HEK293 (cell line): ENCODE measurements at regions not wholly inside any gene's neighbourhood (a gene's known extent, or its start where the extent isn't known, plus 50 kb on each side); places are given as distances from the start of the nearest gene placed in this dataset.

Source experiments
- GLIS1 ChIP-seq: fragments of 450-650 bp; formaldehyde crosslinking; IDR thresholded peaks from 2 replicates; pipeline ENCODE4 v1.5.1; 2016; ENCODE audit warnings: missing biosample characterization, missing genetic modification characterization
- HOXC10 ChIP-seq: sonication (generic); formaldehyde crosslinking; IDR thresholded peaks from 2 replicates; pipeline ENCODE4 v1.8.1; 2023; ENCODE audit warnings: mild to moderate bottlenecking, missing genetic modification reagents
- IKZF3 ChIP-seq: fragments of 450-650 bp; IDR thresholded peaks from 2 replicates; pipeline ENCODE4 v1.5.0; 2018; ENCODE audit warnings: missing biosample characterization, mild to moderate bottlenecking, missing genetic modification characterization, moderate library complexity
- PBX3 ChIP-seq: sonication (generic); formaldehyde crosslinking; IDR thresholded peaks from 2 replicates; pipeline ENCODE4 v1.8.1; 2022; ENCODE audit warnings: mild to moderate bottlenecking, moderate library complexity, missing genetic modification reagents
- PRDM10 ChIP-seq: fragments of 450-650 bp; formaldehyde crosslinking; IDR thresholded peaks from 2 replicates; pipeline ENCODE4 v1.5.1; 2016; ENCODE audit warnings: missing biosample characterization, missing genetic modification characterization
- PRDM6 ChIP-seq: fragments of 450-650 bp; formaldehyde crosslinking; IDR thresholded peaks from 2 replicates; pipeline ENCODE4 v1.5.1; 2017; ENCODE audit warnings: missing biosample characterization, missing genetic modification characterization
- SCRT2 ChIP-seq: fragments of 450-650 bp; formaldehyde crosslinking; IDR thresholded peaks from 2 replicates; pipeline ENCODE4 v1.5.1; 2016; ENCODE audit warnings: missing biosample characterization, missing genetic modification characterization
- TCF7L2 ChIP-seq: IDR thresholded peaks from 2 replicates; pipeline ENCODE4 v1.6.1; 2011; ENCODE audit warnings: low read depth, mild to moderate bottlenecking, inconsistent platforms, low read length, moderate library complexity, borderline replicate concordance
- YY2 ChIP-seq: fragments of 450-650 bp; formaldehyde crosslinking; IDR thresholded peaks from 2 replicates; pipeline ENCODE4 v1.5.1; 2016; ENCODE audit warnings: missing biosample characterization, missing genetic modification characterization
- ZBTB17 ChIP-seq: fragments of 450-650 bp; formaldehyde crosslinking; IDR thresholded peaks from 2 replicates; pipeline ENCODE4 v1.5.1; 2016; ENCODE audit warnings: missing biosample characterization, missing genetic modification characterization
- ZFP69B ChIP-seq: fragments of 450-650 bp; formaldehyde crosslinking; IDR thresholded peaks from 2 replicates; pipeline ENCODE4 v1.5.1; 2016; ENCODE audit warnings: missing biosample characterization, missing genetic modification characterization
- ZIC2 ChIP-seq: fragments of 450-650 bp; formaldehyde crosslinking; IDR thresholded peaks from 2 replicates; pipeline ENCODE4 v1.5.1; 2016; ENCODE audit warnings: missing biosample characterization, missing genetic modification characterization
- ZNF121 ChIP-seq: fragments of 450-650 bp; formaldehyde crosslinking; IDR thresholded peaks from 2 replicates; pipeline ENCODE4 v1.5.1; 2016; ENCODE audit warnings: missing biosample characterization, missing genetic modification characterization
- ZNF18 ChIP-seq: fragments of 450-650 bp; formaldehyde crosslinking; IDR thresholded peaks from 2 replicates; pipeline ENCODE4 v1.5.1; 2016; ENCODE audit warnings: missing biosample characterization, missing genetic modification characterization
- ZNF184 ChIP-seq: fragments of 450-650 bp; IDR thresholded peaks from 2 replicates; pipeline ENCODE4 v1.5.1; 2018; ENCODE audit warnings: missing biosample characterization, mild to moderate bottlenecking, missing genetic modification characterization
- ZNF214 ChIP-seq: fragments of 450-650 bp; formaldehyde crosslinking; IDR thresholded peaks from 2 replicates; pipeline ENCODE4 v1.5.1; 2017; ENCODE audit warnings: missing biosample characterization, mild to moderate bottlenecking, missing genetic modification characterization, borderline replicate concordance
- ZNF23 ChIP-seq: fragments of 450-650 bp; formaldehyde crosslinking; IDR thresholded peaks from 2 replicates; pipeline ENCODE4 v1.5.1; 2016; ENCODE audit warnings: missing biosample characterization, missing genetic modification characterization, borderline replicate concordance
- ZNF248 ChIP-seq: fragments of 450-650 bp; formaldehyde crosslinking; IDR thresholded peaks from 2 replicates; pipeline ENCODE4 v1.5.1; 2017; ENCODE audit warnings: missing biosample characterization, missing genetic modification characterization
- ZNF266 ChIP-seq: fragments of 450-650 bp; formaldehyde crosslinking; IDR thresholded peaks from 2 replicates; pipeline ENCODE4 v1.5.1; 2016; ENCODE audit warnings: missing biosample characterization, missing genetic modification characterization, low read depth
- ZNF324 ChIP-seq: fragments of 450-650 bp; formaldehyde crosslinking; IDR thresholded peaks from 2 replicates; pipeline ENCODE4 v1.5.1; 2016; ENCODE audit warnings: missing biosample characterization, missing genetic modification characterization
- ZNF341 ChIP-seq: fragments of 450-650 bp; formaldehyde crosslinking; IDR thresholded peaks from 2 replicates; pipeline ENCODE4; 2016; ENCODE audit warnings: low read depth, missing biosample characterization, missing genetic modification characterization
- ZNF423 ChIP-seq: fragments of 450-650 bp; formaldehyde crosslinking; IDR thresholded peaks from 2 replicates; pipeline ENCODE4 v1.5.1; 2016; ENCODE audit warnings: missing biosample characterization, missing genetic modification characterization
- ZNF433 ChIP-seq: fragments of 450-650 bp; formaldehyde crosslinking; IDR thresholded peaks from 2 replicates; pipeline ENCODE4 v1.5.1; 2016; ENCODE audit warnings: missing biosample characterization, missing genetic modification characterization, low read depth
- ZNF473 ChIP-seq: fragments of 450-650 bp; formaldehyde crosslinking; IDR thresholded peaks from 2 replicates; pipeline ENCODE4 v1.5.1; 2017; ENCODE audit warnings: missing biosample characterization, missing genetic modification characterization
- ZNF548 ChIP-seq: fragments of 450-650 bp; formaldehyde crosslinking; IDR thresholded peaks from 2 replicates; pipeline ENCODE4 v1.5.1; 2016; ENCODE audit warnings: missing biosample characterization, missing genetic modification characterization
- ZNF561 ChIP-seq: fragments of 450-650 bp; IDR thresholded peaks from 2 replicates; pipeline ENCODE4 v1.5.1; 2018; ENCODE audit warnings: missing biosample characterization, missing genetic modification characterization, borderline replicate concordance
- ZNF571 ChIP-seq: fragments of 450-650 bp; formaldehyde crosslinking; IDR thresholded peaks from 2 replicates; pipeline ENCODE4 v1.5.0; 2017; ENCODE audit warnings: missing biosample characterization, missing genetic modification characterization
- ZNF585B ChIP-seq: fragments of 450-650 bp; formaldehyde crosslinking; IDR thresholded peaks from 2 replicates; pipeline ENCODE4 v1.5.1; 2016; ENCODE audit warnings: missing biosample characterization, missing genetic modification characterization
- ZNF623 ChIP-seq: fragments of 450-650 bp; formaldehyde crosslinking; IDR thresholded peaks from 2 replicates; pipeline ENCODE4 v1.5.1; 2016; ENCODE audit warnings: missing biosample characterization, missing genetic modification characterization
- ZNF626 ChIP-seq: fragments of 450-650 bp; sonication (Bioruptor Pico); formaldehyde crosslinking; IDR thresholded peaks from 2 replicates; pipeline ENCODE4 v1.5.1; 2018; ENCODE audit warnings: missing biosample characterization, missing genetic modification characterization, inconsistent platforms
- ZNF629 ChIP-seq: fragments of 450-650 bp; formaldehyde crosslinking; IDR thresholded peaks from 2 replicates; pipeline ENCODE4 v1.5.1; 2017; ENCODE audit warnings: missing biosample characterization, missing genetic modification characterization
- ZNF692 ChIP-seq: fragments of 450-650 bp; formaldehyde crosslinking; IDR thresholded peaks from 2 replicates; pipeline ENCODE4 v1.5.1; 2016; ENCODE audit warnings: missing biosample characterization, missing genetic modification characterization
- ZNF76 ChIP-seq: fragments of 450-650 bp; formaldehyde crosslinking; IDR thresholded peaks from 2 replicates; pipeline ENCODE4; 2016; ENCODE audit warnings: low read depth, missing biosample characterization, missing genetic modification characterization, borderline replicate concordance

- TF ChIP-seq ZNF692 (tag by site-specific recombination) (peak; percentile 60), GLIS1 (peak; percentile 99), ZNF248 (no peak), ZNF629 (tag by site-specific recombination) (peak; percentile 49; the same call in 1 of the 2 replicates), ZNF266 (no peak), ZNF626 (tag by site-specific recombination) (no peak), ZBTB17 (tag by site-specific recombination) (peak; percentile 82), PBX3 (CRISPR knock-in tag) (peak; percentile 77; the same call in 1 of the 2 replicates), ZNF571 (tag by site-specific recombination) (no peak), ZNF585B (tag by site-specific recombination) (no peak), PRDM6 (tag by site-specific recombination) (peak; percentile 63), ZNF561 (peak; percentile 85; the same call in 1 of the 2 replicates), ZNF121 (tag by site-specific recombination) (no peak), ZNF473 (tag by site-specific recombination) (no peak), TCF7L2 (no peak), ZNF76 (tag by site-specific recombination) (no peak), HOXC10 (CRISPR knock-in tag) (no peak), ZNF23 (tag by site-specific recombination) (no peak), YY2 (no peak), ZNF548 (tag by site-specific recombination) (no peak), ZNF623 (tag by site-specific recombination) (no peak), ZNF214 (tag by site-specific recombination) (no peak), ZFP69B (tag by site-specific recombination) (no peak), IKZF3 (tag by site-specific recombination) (peak; percentile 89), SCRT2 (peak; percentile 95), ZNF341 (peak; percentile 93), ZNF18 (no peak), ZNF324 (tag by site-specific recombination) (no peak), ZNF433 (tag by site-specific recombination) (no peak), ZIC2 (tag by site-specific recombination) (peak; percentile 99), PRDM10 (tag by site-specific recombination) (0 out of 2 replicates have a peak, but pooled peaks have one; percentile 43), ZNF423 (peak; percentile 78), ZNF184 (peak; percentile 67; the same call in 1 of the 2 replicates)
These were observed 105.1 kb upstream of the CNKSR3 start (continued) for GRCh38 chr6:154615483-154616025.
